ENCODE measurements at regions not wholly inside any gene's neighbourhood (a gene's known extent, or its start where the extent isn't known, plus 50 kb on each side); places are given as distances from the start of the nearest gene placed in this dataset.

- Histone ChIP-seq H3K4me3 (ENCODE audit: low read length) (no peak overlapping the region), H3K27ac (ENCODE audit: low read length) (no peak overlapping the region), H3K4me1 (ENCODE audit: control insufficient read depth, insufficient read depth, low read length) (no peaks in the 10 kb centered on the region), H3K9me3 (replicated peaks; ENCODE audit: control insufficient read depth, low read depth, low read length) (no peaks in the 10 kb centered on the region), H3K36me3 (ENCODE audit: control insufficient read depth, insufficient read depth, low read length) (no peaks in the 10 kb centered on the region), H3K27me3 (ENCODE audit: control insufficient read depth, insufficient read depth, low read length) (peaks cover 30% of the 10 kb centered on the region)
- no peak for DNase-seq
- WGBS (ENCODE audit: insufficient coverage): 76% methylated on average over 6 of the region's 7 CpGs
These were observed 50.0 kb upstream of the DMRTB1 start for GRCh38 chr1:53409233-53409632.

All from muscle of leg (tissue), 3 donors.